SK-N-SH treated with all-trans-retinoic acid at 6 μM for 48 hours (cell line): ENCODE measurements at regions not wholly inside any gene's neighbourhood (a gene's known extent, or its start where the extent isn't known, plus 50 kb on each side); places are given as distances from the start of the nearest gene placed in this dataset.

Source experiments
- ARNTL ChIP-seq: fragments of 450-650 bp; formaldehyde crosslinking; IDR thresholded peaks from 2 replicates; pipeline ENCODE4 v1.5.0; 2020; ENCODE audit warnings: low read depth, mild to moderate bottlenecking, moderate library complexity, borderline replicate concordance
- BACH2 ChIP-seq: fragments of 250-450 bp; sonication (Bioruptor Pico); IDR thresholded peaks from 2 replicates; pipeline ENCODE4 v1.9.0; 2021; ENCODE audit warnings: mild to moderate bottlenecking, borderline replicate concordance
- CREB5 ChIP-seq: fragments of 250-450 bp; sonication (Bioruptor Pico); IDR thresholded peaks from 2 replicates; pipeline ENCODE4 v1.5.1; 2020; ENCODE audit warnings: low read depth, mild to moderate bottlenecking, moderate library complexity
- CSDC2 ChIP-seq: fragments of 250-450 bp; sonication (Bioruptor Pico); IDR thresholded peaks from 2 replicates; pipeline ENCODE4 v1.5.0; 2020; ENCODE audit warnings: mild to moderate bottlenecking, moderate library complexity
- ESRRG ChIP-seq: fragments of 250-450 bp; sonication (Bioruptor Pico); IDR thresholded peaks from 2 replicates; pipeline ENCODE4 v1.6.1; 2021; ENCODE audit warnings: mild to moderate bottlenecking
- ISL1 ChIP-seq: fragments of 250-450 bp; sonication (Bioruptor Pico); IDR thresholded peaks from 2 replicates; pipeline ENCODE4 v2.1.2; 2022; ENCODE audit warnings: mild to moderate bottlenecking, moderate library complexity
- SNAI2 ChIP-seq: fragments of 250-450 bp; sonication (Bioruptor Pico); IDR thresholded peaks from 2 replicates; pipeline ENCODE4 v1.5.0; 2020; ENCODE audit warnings: mild to moderate bottlenecking, moderate library complexity
- ZC3H10 ChIP-seq: fragments of 250-450 bp; sonication (Bioruptor Pico); IDR thresholded peaks from 2 replicates; pipeline ENCODE4 v1.5.1; 2021; ENCODE audit warnings: mild to moderate bottlenecking, moderate library complexity
- ZFP30 ChIP-seq: fragments of 450-650 bp; formaldehyde crosslinking; IDR thresholded peaks from 2 replicates; pipeline ENCODE4 v1.5.0; 2022; ENCODE audit warnings: mild to moderate bottlenecking, moderate library complexity
- ZNF70 ChIP-seq: fragments of 450-650 bp; formaldehyde crosslinking; IDR thresholded peaks from 2 replicates; pipeline ENCODE4 v1.5.0; 2020; ENCODE audit warnings: mild to moderate bottlenecking, moderate library complexity

- no peak for TF ChIP-seq ESRRG (CRISPR knock-in tag)
- no peak for TF ChIP-seq BACH2
- TF ChIP-seq SNAI2: no peak
- TF ChIP-seq CREB5 (CRISPR knock-in tag): no peak
- no peak for TF ChIP-seq ZFP30
- TF ChIP-seq CSDC2 (CRISPR knock-in tag): no peak
- no peak for TF ChIP-seq ARNTL (CRISPR knock-in tag)
- TF ChIP-seq ZNF70 (CRISPR knock-in tag): no peak
- no peak for TF ChIP-seq ISL1 (CRISPR knock-in tag)
- TF ChIP-seq ZC3H10 (CRISPR knock-in tag): no peak
Measured at GRCh38 chr4:158333820-158334219, 123.5 kb downstream of the TMEM144 start.
